ENCODE measurements at regions not wholly inside any gene's neighbourhood (a gene's known extent, or its start where the extent isn't known, plus 50 kb on each side); places are given as distances from the start of the nearest gene placed in this dataset.

DNA sequence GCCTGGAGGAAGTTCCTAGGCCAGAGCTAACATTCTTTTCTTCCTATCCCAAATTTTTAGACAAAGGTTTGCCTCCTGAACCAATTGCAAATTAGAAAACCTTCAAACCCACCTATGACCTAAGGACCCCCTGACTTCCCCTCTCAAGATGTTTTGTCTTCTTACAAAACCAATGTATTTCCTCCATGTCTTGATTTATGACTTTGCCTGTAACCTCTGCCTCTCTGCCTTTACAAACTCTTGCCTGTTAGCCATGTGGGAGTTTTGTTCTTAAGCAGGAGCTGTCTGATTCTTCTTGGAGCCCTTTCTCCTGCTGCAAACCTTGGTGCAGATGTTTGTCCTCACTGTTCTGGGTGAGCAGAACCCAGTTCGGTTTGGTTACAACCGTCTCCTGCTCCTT, 222.3 kb upstream of the BOD1L1 start:
- no peak for DNase-seq (ENCODE audit: low spot score)

DNA sequence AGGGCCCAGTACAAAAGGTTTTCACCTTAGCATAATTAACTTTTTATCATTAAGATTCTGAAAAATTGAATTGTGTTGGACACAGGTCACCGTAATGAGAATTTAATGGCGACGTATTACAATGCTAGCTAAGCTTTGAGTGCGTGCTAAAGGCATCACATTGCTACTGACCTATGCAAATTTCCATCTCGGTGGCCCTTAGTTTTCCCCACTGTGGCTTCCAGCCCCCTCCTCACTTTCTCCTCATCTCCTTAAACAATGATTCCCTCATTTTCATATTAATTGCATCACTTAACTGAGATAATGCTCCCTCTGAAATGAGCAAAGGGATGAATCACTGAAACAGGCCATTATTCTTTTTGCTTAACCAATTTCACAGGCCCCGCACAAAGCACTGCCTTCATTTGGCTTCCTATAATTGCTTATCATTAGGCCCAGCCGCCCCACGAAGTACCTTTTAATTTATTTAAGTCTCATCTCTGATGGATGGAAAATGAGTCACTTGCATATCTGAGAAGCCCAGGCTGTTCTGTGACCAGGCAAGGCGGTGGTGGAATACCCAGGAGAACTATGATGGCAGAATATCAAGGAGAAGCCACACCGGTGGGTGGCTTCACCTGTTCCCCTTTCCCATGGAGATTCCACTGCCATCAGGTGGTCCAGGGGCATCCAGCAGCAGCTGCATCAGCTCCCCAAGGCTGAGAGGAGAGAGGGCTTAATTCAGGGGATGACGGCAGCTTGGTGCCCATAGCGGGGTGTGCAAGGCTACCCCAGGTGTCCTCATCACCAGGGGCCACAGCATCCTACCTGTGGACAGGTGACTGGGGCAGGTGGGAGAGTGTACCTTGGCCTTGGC, 223.8 kb upstream of the BOD1L1 start:
- no peak for DNase-seq (ENCODE audit: low spot score)

DNA sequence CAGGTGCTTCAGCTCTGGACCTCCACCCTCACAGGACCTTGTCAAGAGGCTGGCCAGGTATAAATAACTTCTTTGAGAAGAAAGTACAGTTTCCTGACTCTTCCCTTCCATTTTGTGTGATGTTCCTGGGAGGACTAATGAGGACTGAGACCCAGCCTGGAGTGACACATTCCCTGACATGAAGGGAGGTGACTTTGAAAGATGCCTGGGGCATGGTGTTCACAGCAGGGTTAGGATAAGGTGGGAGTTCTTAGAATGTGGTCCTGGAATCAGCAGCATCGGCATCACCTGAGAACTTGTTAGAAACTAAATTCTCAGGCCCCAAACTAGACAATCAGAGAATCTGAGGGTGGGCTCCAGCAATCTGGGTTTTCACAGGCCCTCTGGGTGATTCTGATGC, 224.9 kb upstream of the BOD1L1 start:
- DNase-seq (ENCODE audit: low spot score): no peak

DNA sequence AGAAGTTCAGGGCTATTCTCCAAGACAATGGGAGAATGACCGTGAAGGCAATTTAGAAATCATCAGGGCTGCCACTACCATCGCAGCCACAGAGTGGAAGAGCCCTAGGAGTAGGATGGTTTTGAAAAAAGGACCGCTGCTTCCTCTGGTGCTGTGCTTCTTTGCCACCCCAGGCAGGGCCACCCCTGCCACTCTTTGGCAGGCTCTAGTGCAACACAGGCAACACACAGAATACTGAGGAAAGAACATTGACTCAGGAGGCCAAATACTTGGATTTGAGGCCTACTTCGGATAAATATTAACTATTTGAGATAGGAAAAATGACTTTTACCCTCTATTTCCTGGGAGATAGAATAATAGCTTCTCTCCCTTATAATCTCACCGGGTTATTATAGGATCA, 228.9 kb upstream of the BOD1L1 start:
- no peak for DNase-seq (ENCODE audit: low spot score)

GRCh38 chr4:13857397-13857796, 229.9 kb upstream of the BOD1L1 start:
- no peak for DNase-seq (ENCODE audit: low spot score)

DNA sequence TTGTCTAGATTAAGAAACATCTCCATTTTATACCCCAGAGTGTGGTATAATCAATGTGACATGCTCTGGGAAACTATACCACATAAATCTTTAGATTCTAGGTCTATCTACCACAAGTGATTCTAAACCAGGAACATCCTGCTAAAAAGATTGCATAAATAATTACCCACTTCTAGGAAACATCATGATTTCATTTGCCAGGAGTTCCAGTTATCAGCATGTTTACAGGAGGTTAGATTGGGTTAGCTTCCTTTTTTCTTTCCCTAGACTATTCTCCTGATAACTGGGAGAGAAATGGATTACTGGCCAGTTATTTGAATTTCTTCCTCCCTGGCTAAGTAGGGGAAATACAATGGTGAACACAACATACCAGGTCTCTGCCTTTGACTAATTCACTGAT, 230.3 kb upstream of the BOD1L1 start:
- DNase-seq (ENCODE audit: low spot score): no peak

- no peak for DNase-seq (ENCODE audit: low spot score)
Observed at GRCh38 chr4:13859423-13859822, 231.9 kb upstream of the BOD1L1 start.

GRCh38 chr4:13860126-13860525, 232.6 kb upstream of the BOD1L1 start:
- no peak for DNase-seq (ENCODE audit: low spot score)

- DNase-seq (ENCODE audit: low spot score): no peak
Observed at GRCh38 chr4:13865871-13866669, 238.5 kb upstream of the BOD1L1 start.

GRCh38 chr4:13866881-13867280, 239.4 kb upstream of the BOD1L1 start:
- DNase-seq (ENCODE audit: low spot score): no peak

DNA sequence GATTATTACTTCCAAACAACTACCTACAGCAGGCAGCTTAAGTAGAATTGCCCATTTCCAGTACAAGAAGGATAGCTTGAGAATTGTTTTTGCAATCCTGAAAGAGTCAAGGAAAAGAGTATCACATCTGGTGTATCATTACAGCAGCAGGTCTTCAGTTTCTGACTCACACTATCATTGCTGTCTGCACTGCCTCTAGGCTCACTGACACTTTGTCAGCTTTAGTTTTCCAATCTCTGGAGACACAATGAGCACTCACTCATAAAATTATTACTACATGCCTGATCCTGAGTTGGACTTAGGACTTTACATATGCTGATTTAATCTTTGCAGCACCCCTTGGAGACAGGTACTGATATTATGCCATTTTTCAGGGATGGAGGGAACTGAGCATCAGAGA, 244.6 kb upstream of the BOD1L1 start:
- no peak for DNase-seq (ENCODE audit: low spot score)

DNA sequence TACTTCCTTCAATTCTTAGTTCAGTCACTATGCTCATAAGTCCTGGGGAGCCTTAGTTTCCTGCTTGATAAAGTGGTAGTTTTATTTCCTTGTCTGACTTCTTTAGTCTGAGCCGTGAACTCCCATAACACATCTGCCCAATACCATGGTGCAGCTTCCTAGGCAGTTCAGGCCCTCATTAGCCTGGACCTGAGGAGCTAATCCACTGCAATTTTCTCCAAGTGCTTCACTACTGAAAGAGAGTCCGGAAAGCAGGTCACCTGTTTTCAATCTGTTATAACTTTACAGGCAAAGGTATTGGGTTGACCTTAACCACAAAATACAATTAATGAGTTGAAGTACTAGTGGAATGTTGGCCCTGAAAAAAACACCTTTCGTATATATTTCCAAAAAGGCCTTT, 245.4 kb upstream of the BOD1L1 start:
- DNase-seq (ENCODE audit: low spot score): no peak

DNA sequence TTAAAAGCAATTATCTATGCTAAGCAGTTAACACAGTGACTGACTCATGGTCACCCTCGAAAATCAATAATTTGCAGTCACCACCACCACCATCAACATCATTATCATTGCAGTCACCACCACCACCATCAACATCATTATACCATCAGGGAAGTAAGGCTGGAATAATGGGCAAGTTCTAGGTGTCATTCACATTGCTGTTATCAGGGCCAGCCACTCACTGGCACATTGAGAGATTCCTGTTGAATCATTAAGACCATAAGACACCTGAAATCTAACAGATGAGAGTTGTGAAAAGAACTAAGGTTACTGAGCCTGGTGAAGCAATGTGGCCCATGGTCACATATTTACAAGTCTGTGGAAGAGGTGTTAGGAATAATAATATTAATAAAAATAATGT, 247.7 kb upstream of the BOD1L1 start:
- DNase-seq (ENCODE audit: low spot score): no peak

DNA sequence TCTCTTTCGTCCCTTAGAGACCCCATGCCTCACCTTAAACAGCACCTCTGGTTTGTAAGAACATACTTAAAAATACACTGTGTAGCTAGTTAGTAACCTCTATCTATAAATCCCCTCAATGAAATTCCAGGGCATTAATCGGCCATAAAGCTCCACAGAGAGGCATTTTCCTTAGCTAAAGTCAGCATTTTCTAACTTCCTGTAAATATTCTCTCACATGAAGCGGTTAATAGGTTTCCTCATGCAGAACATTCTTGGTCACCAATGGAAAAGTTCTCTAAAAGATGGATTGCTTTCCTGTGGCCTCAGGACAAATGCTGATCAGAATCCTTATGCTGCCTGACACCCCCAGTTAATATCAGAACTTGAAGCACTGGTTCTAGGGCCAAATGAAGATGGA, 248.6 kb upstream of the BOD1L1 start:
- no peak for DNase-seq (ENCODE audit: low spot score)

DNA sequence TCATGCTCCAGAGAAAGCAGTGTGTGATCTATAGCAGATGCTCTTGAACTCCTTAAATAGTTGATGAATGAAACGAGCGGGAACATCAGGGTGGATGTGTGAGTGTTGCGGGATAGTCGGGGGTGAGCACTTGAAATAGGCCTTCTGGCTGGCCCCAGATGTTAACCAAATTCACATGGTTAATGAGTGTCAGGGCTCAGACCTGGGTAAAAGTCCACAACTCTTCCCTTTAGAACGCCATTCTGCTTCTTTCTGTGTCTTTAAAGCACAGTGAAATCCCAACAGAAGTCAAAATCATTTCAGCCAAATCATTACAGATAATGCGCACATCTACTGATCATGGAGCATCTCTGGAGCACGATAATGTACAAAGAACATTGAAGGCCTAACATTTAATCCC, 249.4 kb upstream of the BOD1L1 start:
- DNase-seq (ENCODE audit: low spot score): no peak

DNA sequence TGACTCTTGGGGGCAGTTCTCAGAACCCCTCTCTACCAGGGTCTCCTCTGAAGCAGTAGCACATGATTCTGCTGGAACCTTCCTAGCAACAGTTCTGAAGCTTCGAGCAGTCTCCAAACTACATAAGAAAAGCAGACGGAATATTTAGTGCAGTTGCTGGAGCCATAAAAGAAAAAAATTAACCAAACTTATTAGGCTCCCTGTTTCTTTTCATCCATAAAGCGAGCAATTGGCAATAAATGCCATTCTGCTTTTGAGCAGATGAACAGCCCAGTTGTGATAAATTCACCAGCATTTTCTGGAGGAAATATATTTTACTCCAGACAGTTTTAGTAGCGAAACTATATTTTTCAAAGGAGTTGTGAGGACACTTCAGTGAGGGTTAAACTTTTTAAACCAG, 250.1 kb upstream of the BOD1L1 start:
- no peak for DNase-seq (ENCODE audit: low spot score)

DNA sequence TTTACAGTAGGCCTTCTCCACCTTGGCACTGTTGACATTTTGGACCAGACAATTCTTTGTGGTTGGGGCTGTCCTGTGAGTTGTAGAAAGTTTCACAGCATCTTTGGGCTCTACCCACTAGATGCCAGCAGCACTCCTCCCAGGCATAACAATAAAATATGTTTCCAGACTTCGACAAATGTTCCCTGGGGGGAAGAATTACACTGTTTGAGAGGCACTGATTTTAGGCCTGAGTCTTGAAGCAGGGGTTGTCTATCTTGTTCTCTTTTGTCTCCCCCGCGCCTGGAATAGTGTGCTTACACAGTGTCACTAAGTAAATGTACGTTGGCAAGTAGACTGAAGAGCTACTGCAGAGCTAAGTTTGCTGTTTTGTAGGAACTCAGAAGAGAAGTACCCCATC, 254.4 kb upstream of the BOD1L1 start:
- DNase-seq (ENCODE audit: low spot score): peak; percentile 71

- DNase-seq (ENCODE audit: low spot score): no peak
Observed at GRCh38 chr4:13887010-13887409, 259.5 kb upstream of the BOD1L1 start.

DNA sequence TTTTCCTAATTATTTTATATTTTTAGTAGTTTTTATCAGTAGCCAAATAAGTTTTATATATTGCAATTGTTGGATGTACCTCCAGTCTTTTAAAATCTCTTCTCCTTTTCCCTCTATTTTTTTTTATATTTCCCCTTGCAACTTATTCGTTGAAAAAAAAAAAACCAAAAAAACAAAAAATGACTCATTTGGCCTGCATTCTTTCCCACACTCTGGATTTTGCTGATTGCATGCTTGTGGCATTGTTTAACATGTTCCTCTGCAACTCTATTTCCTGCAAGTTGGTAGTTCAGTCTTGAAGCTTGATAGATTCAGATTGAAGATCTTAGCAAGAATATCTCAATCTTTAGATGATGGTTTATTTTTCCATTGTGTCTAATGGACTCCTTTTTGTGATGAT, 260.6 kb upstream of the BOD1L1 start:
- no peak for DNase-seq (ENCODE audit: low spot score)

GRCh38 chr4:13891544-13891939, 264.0 kb upstream of the BOD1L1 start:
- DNase-seq (ENCODE audit: low spot score): no peak

DNA sequence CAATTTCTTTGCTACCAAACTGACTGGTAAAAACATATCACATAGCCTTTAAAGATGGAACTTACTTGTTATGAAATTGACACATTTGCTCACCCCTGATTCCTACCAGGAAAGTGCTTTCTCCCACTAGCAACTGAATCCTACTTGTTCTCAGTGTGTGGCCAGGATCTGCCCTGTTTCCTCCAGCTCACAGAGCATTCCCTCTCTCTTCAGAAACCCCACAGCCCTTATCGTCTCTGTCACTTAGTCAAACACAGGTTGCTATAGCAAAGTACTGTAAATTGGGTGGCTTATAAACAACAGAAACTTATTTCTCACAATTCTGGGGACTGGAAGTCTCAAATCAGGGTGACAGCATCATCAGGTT, 265.2 kb upstream of the BOD1L1 start:
- DNase-seq (ENCODE audit: low spot score): no peak

- no peak for DNase-seq (ENCODE audit: low spot score)
Observed at GRCh38 chr4:13893211-13893610, 265.7 kb upstream of the BOD1L1 start.

GRCh38 chr4:13893987-13894386, 266.5 kb upstream of the BOD1L1 start:
- DNase-seq (ENCODE audit: low spot score): no peak

DNA sequence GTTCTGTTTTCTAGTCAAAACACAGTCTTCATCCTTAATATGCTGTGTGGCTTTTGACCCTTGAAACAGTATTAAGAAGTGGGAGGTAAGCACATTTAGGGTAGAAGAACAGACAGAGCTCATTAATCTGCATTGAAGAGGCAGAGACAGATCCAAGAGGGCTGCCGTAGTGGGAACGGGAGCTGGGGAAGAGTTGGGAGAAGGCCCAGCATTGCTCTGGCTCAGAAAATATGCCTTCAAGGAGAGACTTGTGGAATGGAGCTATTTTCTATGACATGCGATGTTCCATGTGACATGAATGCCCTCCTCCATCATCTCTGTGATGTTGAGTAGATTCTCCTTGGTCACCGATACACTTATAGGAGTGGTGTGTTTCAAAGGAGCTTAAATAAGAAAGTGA, 273.3 kb upstream of the BOD1L1 start:
- no peak for DNase-seq (ENCODE audit: low spot score)

Measured in putamen (tissue), 1 donor.